Activated CD8-positive, alpha-beta memory T cell treated with anti-CD3 and anti-CD28 coated beads, Interleukin-2, amount 10 ng/mL, durations not matched to agents 7 days and 5 days (primary cell): ENCODE measurements at regions not wholly inside any gene's neighbourhood (a gene's known extent, or its start where the extent isn't known, plus 50 kb on each side); places are given as distances from the start of the nearest gene placed in this dataset.
"Not testable (repeated sequence)": the region's sequence is repeated elsewhere in the genome, so short reads cannot be mapped to it uniquely, and the experiment has no call there.

Experiments
- ATAC-seq: fragments of 150-1000 bp; cut with Tn5 transposase; one replicate; pipeline ENCODE4 v1.10.0; 2021; ENCODE audit warnings: moderate library complexity
- CTCF ChIA-PET: fragments of 350-600 bp; sonication (Branson Sonifier 250); formaldehyde crosslinking; loops from one replicate; lab custom pipeline; 2021; ENCODE audit warnings: antibody characterized with exemption; lab: Charles Lee
- DNase-seq: peaks from one replicate; pipeline ENCODE4 v3.0.0-alpha.2; 2020
- H3K27ac Mint-ChIP-seq: one replicate; pipeline ENCODE4 v1.8.0; 2021; ENCODE audit warnings: mild to moderate bottlenecking, mixed read lengths
- H3K27me3 Mint-ChIP-seq: one replicate; pipeline ENCODE4 v1.8.0; 2021; ENCODE audit warnings: mixed read lengths
- H3K36me3 Mint-ChIP-seq: one replicate; pipeline ENCODE4 v1.8.0; 2021; ENCODE audit warnings: mild to moderate bottlenecking, mixed read lengths
- H3K4me1 Mint-ChIP-seq: one replicate; pipeline ENCODE4 v1.8.0; 2021; ENCODE audit warnings: mixed read lengths
- H3K4me3 Mint-ChIP-seq: one replicate; pipeline ENCODE4 v1.8.0; 2021; ENCODE audit warnings: mild to moderate bottlenecking, moderate library complexity, mixed read lengths
- H3K9me3 Mint-ChIP-seq: one replicate; pipeline ENCODE4 v1.8.0; 2022; ENCODE audit warnings: low read depth, mixed read lengths

- H3K27me3 Mint-ChIP-seq, result peaks cover 34% of the 10 kb centered on the region
- no peaks in the 10 kb centered on the region for H3K4me1 Mint-ChIP-seq
- DNase-seq, result no peak
- no peak overlapping the region for H3K4me3 Mint-ChIP-seq
- H3K27ac Mint-ChIP-seq, result no peak overlapping the region
- CTCF ChIA-PET, result no interaction called here
- no peaks in the 10 kb centered on the region for H3K9me3 Mint-ChIP-seq
- no peak for ATAC-seq
- no peaks in the 10 kb centered on the region for H3K36me3 Mint-ChIP-seq
Measured at GRCh38 chr9:88898039-88898720, 93.1 kb upstream of the S1PR3 start.

GRCh38 chr9:88905506-88905905, 85.8 kb upstream of the S1PR3 start:
- ATAC-seq (no peak), DNase-seq (no peak)
- H3K4me3 Mint-ChIP-seq, result no peak overlapping the region
- CTCF ChIA-PET, result no interaction called here
- peaks cover 31% of the 10 kb centered on the region for H3K27me3 Mint-ChIP-seq
- no peaks in the 10 kb centered on the region for H3K4me1 Mint-ChIP-seq
- H3K27ac Mint-ChIP-seq, result no peak overlapping the region
- peaks cover 4% of the 10 kb centered on the region for H3K9me3 Mint-ChIP-seq
- no peaks in the 10 kb centered on the region for H3K36me3 Mint-ChIP-seq

GRCh38 chr9:88915916-88916315, 75.4 kb upstream of the S1PR3 start:
- H3K9me3 Mint-ChIP-seq, result peaks cover 12% of the 10 kb centered on the region
- H3K36me3 Mint-ChIP-seq, result peaks cover 6% of the 10 kb centered on the region
- peaks cover 24% of the 10 kb centered on the region for H3K27me3 Mint-ChIP-seq
- H3K4me3 Mint-ChIP-seq, result no peak overlapping the region
- ATAC-seq (no peak), DNase-seq (no peak)
- H3K4me1 Mint-ChIP-seq, result peaks cover 1% of the 10 kb centered on the region
- no peak overlapping the region for H3K27ac Mint-ChIP-seq
- CTCF ChIA-PET, result no interaction called here

- CTCF ChIA-PET, result no interaction called here
- H3K4me1 Mint-ChIP-seq, result peaks cover 6% of the 10 kb centered on the region
- H3K36me3 Mint-ChIP-seq, result peaks cover 7% of the 10 kb centered on the region
- no peak overlapping the region for H3K4me3 Mint-ChIP-seq
- H3K9me3 Mint-ChIP-seq, result peaks cover 12% of the 10 kb centered on the region
- ATAC-seq (no peak), DNase-seq (no peak)
- peaks cover 29% of the 10 kb centered on the region for H3K27me3 Mint-ChIP-seq
- no peak overlapping the region for H3K27ac Mint-ChIP-seq
Measured at GRCh38 chr9:88916894-88917293, 74.4 kb upstream of the S1PR3 start.

- H3K27me3 Mint-ChIP-seq, result peaks cover 31% of the 10 kb centered on the region
- H3K4me3 Mint-ChIP-seq, result no peak overlapping the region
- H3K4me1 Mint-ChIP-seq, result peaks cover 10% of the 10 kb centered on the region
- CTCF ChIA-PET, result no interaction called here
- H3K36me3 Mint-ChIP-seq, result peaks cover 7% of the 10 kb centered on the region
- H3K9me3 Mint-ChIP-seq, result peaks cover 12% of the 10 kb centered on the region
- DNase-seq (no peak), ATAC-seq (no peak)
- H3K27ac Mint-ChIP-seq, result no peak overlapping the region
Measured at GRCh38 chr9:88917375-88917774, 73.9 kb upstream of the S1PR3 start.

- CTCF ChIA-PET, ATAC-seq, H3K27ac Mint-ChIP-seq, H3K36me3 Mint-ChIP-seq, H3K4me3 Mint-ChIP-seq, DNase-seq: not testable (repeated sequence)
- Mint-ChIP-seq H3K4me1 (peaks cover 22% of the 10 kb centered on the region), H3K9me3 (peaks cover 12% of the 10 kb centered on the region), H3K27me3 (peaks cover 40% of the 10 kb centered on the region)
Measured at GRCh38 chr9:88918537-88918936, 72.7 kb upstream of the S1PR3 start.

- no peak overlapping the region for H3K4me3 Mint-ChIP-seq
- DNase-seq (no peak), ATAC-seq (no peak)
- peaks cover 36% of the 10 kb centered on the region for H3K4me1 Mint-ChIP-seq
- peaks cover 7% of the 10 kb centered on the region for H3K36me3 Mint-ChIP-seq
- CTCF ChIA-PET, result no interaction called here
- H3K27me3 Mint-ChIP-seq, result peaks cover 44% of the 10 kb centered on the region
- peaks cover 12% of the 10 kb centered on the region for H3K9me3 Mint-ChIP-seq
- no peak overlapping the region for H3K27ac Mint-ChIP-seq
Measured at GRCh38 chr9:88920645-88921044, 70.6 kb upstream of the S1PR3 start.

GRCh38 chr9:88922091-88922490, 69.2 kb upstream of the S1PR3 start:
- peak; percentile 74 for ATAC-seq
- peaks cover 52% of the 10 kb centered on the region for H3K27me3 Mint-ChIP-seq
- no peak overlapping the region for H3K4me3 Mint-ChIP-seq
- peaks cover 12% of the 10 kb centered on the region for H3K9me3 Mint-ChIP-seq
- peak; percentile 80 for DNase-seq
- H3K36me3 Mint-ChIP-seq, result peaks cover 7% of the 10 kb centered on the region
- no peak overlapping the region for H3K27ac Mint-ChIP-seq
- H3K4me1 Mint-ChIP-seq, result peaks cover 36% of the 10 kb centered on the region
- CTCF ChIA-PET, result no interaction called here

GRCh38 chr9:88923092-88923491, 68.2 kb upstream of the S1PR3 start:
- H3K27me3 Mint-ChIP-seq, result peaks cover 52% of the 10 kb centered on the region
- H3K9me3 Mint-ChIP-seq, result peaks cover 7% of the 10 kb centered on the region
- H3K36me3 Mint-ChIP-seq, result peaks cover 7% of the 10 kb centered on the region
- ATAC-seq (peak; percentile 8), DNase-seq (no peak)
- no peak overlapping the region for H3K27ac Mint-ChIP-seq
- peaks cover 36% of the 10 kb centered on the region for H3K4me1 Mint-ChIP-seq
- no peak overlapping the region for H3K4me3 Mint-ChIP-seq
- CTCF ChIA-PET, result no interaction called here

GRCh38 chr9:88923653-88924288, 67.5 kb upstream of the S1PR3 start:
- DNase-seq (peak; percentile 67), ATAC-seq (peak; percentile 62)
- Mint-ChIP-seq H3K9me3 (peaks cover 6% of the 10 kb centered on the region), H3K27ac (no peak overlapping the region), H3K4me1 (peaks cover 36% of the 10 kb centered on the region), H3K4me3 (no peak overlapping the region), H3K36me3 (peaks cover 7% of the 10 kb centered on the region), H3K27me3 (peaks cover 57% of the 10 kb centered on the region)
- CTCF ChIA-PET, result no interaction called here

- Mint-ChIP-seq H3K36me3 (peaks cover 2% of the 10 kb centered on the region), H3K27ac (no peak overlapping the region), H3K9me3 (no peaks in the 10 kb centered on the region), H3K27me3 (peaks cover 53% of the 10 kb centered on the region), H3K4me1 (peaks cover 36% of the 10 kb centered on the region), H3K4me3 (no peak overlapping the region)
- CTCF ChIA-PET, result interaction anchor here (0.6 kb wide), 1 partner anchor 911 kb away, joined by 3 read pairs; no protein-coding TSS in a partner anchor
- DNase-seq (no peak), ATAC-seq (no peak)
Measured at GRCh38 chr9:88925481-88925880, 65.8 kb upstream of the S1PR3 start.

- CTCF ChIA-PET, result no interaction called here
- Mint-ChIP-seq H3K4me1 (peaks cover 30% of the 10 kb centered on the region), H3K4me3 (no peak overlapping the region), H3K9me3 (no peaks in the 10 kb centered on the region), H3K27me3 (peaks cover 45% of the 10 kb centered on the region), H3K27ac (no peak overlapping the region), H3K36me3 (no peaks in the 10 kb centered on the region)
- ATAC-seq (no peak), DNase-seq (no peak)
Measured at GRCh38 chr9:88926781-88927505, 64.3 kb upstream of the S1PR3 start.

- ATAC-seq, result no peak
- CTCF ChIA-PET, result no interaction called here
- Mint-ChIP-seq H3K9me3 (no peaks in the 10 kb centered on the region), H3K4me3 (no peak overlapping the region), H3K36me3 (no peaks in the 10 kb centered on the region), H3K27me3 (peaks cover 42% of the 10 kb centered on the region), H3K27ac (no peak overlapping the region), H3K4me1 (peaks cover 24% of the 10 kb centered on the region)
- DNase-seq, result no peak
Measured at GRCh38 chr9:88927510-88927909, 63.8 kb upstream of the S1PR3 start.

GRCh38 chr9:88930716-88931115, 60.6 kb upstream of the S1PR3 start:
- peaks cover 30% of the 10 kb centered on the region for H3K27me3 Mint-ChIP-seq
- CTCF ChIA-PET, result no interaction called here
- DNase-seq (no peak), ATAC-seq (no peak)
- H3K9me3 Mint-ChIP-seq, result no peaks in the 10 kb centered on the region
- H3K27ac Mint-ChIP-seq, result no peak overlapping the region
- no peaks in the 10 kb centered on the region for H3K36me3 Mint-ChIP-seq
- no peaks in the 10 kb centered on the region for H3K4me1 Mint-ChIP-seq
- H3K4me3 Mint-ChIP-seq, result no peak overlapping the region
